HepG2 (cell line): ENCODE measurements at regions not wholly inside any gene's neighbourhood (a gene's known extent, or its start where the extent isn't known, plus 50 kb on each side); places are given as distances from the start of the nearest gene placed in this dataset.

Experiments
- ATAC-seq: fragments of 200-7000 bp; cut with Tn5 transposase; 3 replicates; pipeline ENCODE4 v1.9.1; 2020; ENCODE audit warnings: mild to moderate bottlenecking, moderate library complexity
- BruUV-seq: library from RNA; stranded (reverse); fragments of 400-500 nt; replicated peaks from 2 replicates; lab custom pipeline; 2021; lab: Mats Ljungman, UMichigan
- CTCF ChIA-PET: fragments of 300-600 bp; formaldehyde crosslinking; extraction: SDS; loops from one replicate; lab custom pipeline; 2021; ENCODE audit warnings: low total read pairs, inconsistent platforms, low intra/inter-chr PET ratio; lab: Yijun Ruan, JAX
- POLR2A ChIA-PET: fragments of 350-600 bp; sonication (Branson Sonifier 250); formaldehyde crosslinking; loops from one replicate; lab custom pipeline; 2020; ENCODE audit warnings: antibody characterized with exemption, inconsistent platforms; lab: Yijun Ruan, JAX
- DNase-seq: peaks from one replicate; pipeline ENCODE4 v3.0.0-alpha.2; 2015; ENCODE audit warnings: low spot score
- FAIRE-seq: peaks from 3 replicates; lab custom pipeline; 2011; peaks lifted over from hg19 to GRCh38; lab: Jason Lieb, UNC
- H2AFZ ChIP-seq: one replicate; pipeline ENCODE4 v1.6.1; 2011; ENCODE audit warnings: low read length, inconsistent platforms
- H3K27ac ChIP-seq: fragments of 300-600 bp; 3 replicates; pipeline ENCODE4 v1.8.0; 2011; ENCODE audit warnings: mixed run types, mild to moderate bottlenecking, mixed read lengths, low read length, inconsistent platforms; ENCODE audit not compliant: insufficient read depth; ENCODE audit errors: extremely low read length
- H3K27me3 ChIP-seq, 2 experiments: fragments of 200-600 bp in 1 of 2; 2 replicates in 1 of 2; 3 replicates in 1 of 2; pipeline versions ENCODE4 v1.6.0 to v1.8.0; 2011; ENCODE audit warnings: low read length in 2 of 2, mild to moderate bottlenecking in 2 of 2, moderate library complexity in 2 of 2, inconsistent platforms in 1 of 2; ENCODE audit not compliant: insufficient read depth in 2 of 2, control insufficient read depth in 1 of 2
- H3K36me3 ChIP-seq, 2 experiments: fragments of 200-600 bp in 1 of 2; replicated peaks in 1 of 2; 2 replicates in 1 of 2; 3 replicates in 1 of 2; pipeline versions ENCODE4 v1.5.1 to v1.8.0; 2011; ENCODE audit warnings: low read length in 2 of 2, inconsistent platforms in 1 of 2; ENCODE audit not compliant: insufficient read depth in 2 of 2, control insufficient read depth in 1 of 2
- H3K4me1 ChIP-seq: 2 replicates; pipeline ENCODE4 v1.5.1; 2012; ENCODE audit warnings: low read length, inconsistent platforms; ENCODE audit not compliant: insufficient read depth
- H3K4me2 ChIP-seq: 2 replicates; pipeline ENCODE4 v1.6.0; 2011; ENCODE audit warnings: low read depth, low read length, inconsistent platforms
- H3K4me3 ChIP-seq, 3 experiments: fragments of 200-600 bp in 1 of 3; sonication (generic), shearing (Covaris generic) in 1 of 3; replicated peaks in 1 of 3; 2 replicates each; pipeline ENCODE4 v1.5.1; 2011 to 2016; ENCODE audit warnings: low read length in 3 of 3, inconsistent platforms in 2 of 3, low read depth in 2 of 3, mild to moderate bottlenecking in 2 of 3, control low read depth in 1 of 3, mixed read lengths in 1 of 3; ENCODE audit not compliant: insufficient read depth in 1 of 3
- H3K79me2 ChIP-seq: one replicate; pipeline ENCODE4 v1.6.1; 2011; ENCODE audit warnings: low read length, inconsistent platforms; ENCODE audit not compliant: insufficient read depth
- H3K9ac ChIP-seq: 2 replicates; pipeline ENCODE4 v1.6.0; 2011; ENCODE audit warnings: mild to moderate bottlenecking, low read depth, low read length, inconsistent platforms; ENCODE audit not compliant: insufficient read depth
- H3K9me3 ChIP-seq: 2 replicates; pipeline ENCODE4 v1.5.1; 2012; ENCODE audit warnings: mild to moderate bottlenecking, low read length
- H4K20me1 ChIP-seq: 2 replicates; pipeline ENCODE4 v1.6.0; 2011; ENCODE audit warnings: inconsistent platforms, mild to moderate bottlenecking, low read length, moderate library complexity; ENCODE audit not compliant: insufficient read depth
- ASH2L ChIP-seq: fragments of 300-600, 200-600 bp; sonication (generic); IDR thresholded peaks from 2 replicates; pipeline ENCODE4 v1.7.0; 2017; ENCODE audit warnings: low read depth, mild to moderate bottlenecking, moderate library complexity, mixed read lengths, low read length; ENCODE audit not compliant: insufficient read length
- CHCHD3 ChIP-seq: sonication (generic); formaldehyde crosslinking; IDR thresholded peaks from 2 replicates; pipeline ENCODE4 v1.8.0; 2022; ENCODE audit warnings: mild to moderate bottlenecking, missing genetic modification reagents, moderate library complexity
- TAF15 ChIP-seq: fragments of 200-400 bp; formaldehyde crosslinking; IDR thresholded peaks from one replicate; pipeline ENCODE4 v1.6.1; 2018; ENCODE audit warnings: mild to moderate bottlenecking, low read depth, low read length; ENCODE audit not compliant: poor library complexity, severe bottlenecking
- ZNF20 ChIP-seq: sonication (generic); formaldehyde crosslinking; IDR thresholded peaks from 2 replicates; pipeline ENCODE4 v1.4.0; 2020; ENCODE audit warnings: mild to moderate bottlenecking, moderate library complexity, missing genetic modification reagents
- ZNF432 ChIP-seq: sonication (generic); formaldehyde crosslinking; IDR thresholded peaks from 2 replicates; pipeline ENCODE4 v1.5.0; 2020; ENCODE audit warnings: missing genetic modification reagents, mild to moderate bottlenecking, borderline replicate concordance
- ZNF460 ChIP-seq: sonication (generic); formaldehyde crosslinking; IDR thresholded peaks from 2 replicates; pipeline ENCODE4 v1.5.1; 2020; ENCODE audit warnings: missing genetic modification reagents, mild to moderate bottlenecking, borderline replicate concordance
- ZNF605 ChIP-seq: sonication (generic); formaldehyde crosslinking; IDR thresholded peaks from 2 replicates; pipeline ENCODE4 v1.8.0; 2022; ENCODE audit warnings: mild to moderate bottlenecking, missing genetic modification reagents
- WGBS: methylation state at CpG from one replicate; pipeline ENCODE4 v1.1.6; 2017; ENCODE audit warnings: low lambda C conversion rate; 5-methylcytosine and 5-hydroxymethylcytosine counted together
- in situ Hi-C: cut with HindIII; loops from 2 replicates; pipeline ENCODE4 v1.10.0; 2017; ENCODE audit warnings: low pct_unique_long_range_greater_than_20kb; ENCODE audit not compliant: extremely low pct_ligation_motif_present
- intact Hi-C: fragments of 100-400 bp; cut with micrococcal nuclease; formaldehyde crosslinking; loops from one replicate; pipeline ENCODE4 v1.10.0; 2022; ENCODE audit not compliant: unreplicated experiment
- TF ChIP-seq, protein P1 (sequence below): sonication (generic); formaldehyde crosslinking; IDR thresholded peaks from 2 replicates; pipeline ENCODE4 v1.9.0; 2021; ENCODE audit warnings: missing genetic modification reagents, mild to moderate bottlenecking, borderline replicate concordance
- TF ChIP-seq, protein P2 (sequence below): IDR thresholded peaks from 2 replicates; pipeline ENCODE4 v1.6.1; 2016; ENCODE audit warnings: missing biosample characterization, missing genetic modification reagents, low read depth

DNA sequence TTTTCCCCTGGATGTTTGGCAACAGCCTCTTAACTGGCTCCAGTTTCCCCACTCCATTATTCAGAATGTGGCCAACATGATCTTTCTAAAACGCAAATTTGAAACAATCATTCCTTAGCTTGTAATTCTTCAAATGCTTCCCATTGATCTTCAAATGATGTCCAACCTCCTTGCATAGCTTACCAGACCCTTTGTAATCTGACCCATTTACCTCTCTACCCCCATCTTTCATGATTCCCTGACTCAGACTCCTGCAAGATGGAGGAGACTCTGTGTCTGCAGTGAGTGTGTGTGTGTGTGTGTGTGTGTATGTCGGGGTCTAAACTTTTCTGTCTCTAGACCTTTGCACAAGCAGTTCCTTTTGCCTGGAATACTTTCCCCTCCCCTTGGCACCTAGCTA, 515.7 kb upstream of the PROK2 start:
- no peaks in the 10 kb centered on the region for H3K9me3 ChIP-seq
- no peak for DNase-seq
- H3K27ac ChIP-seq: no peak overlapping the region
- no peak overlapping the region for H2AFZ ChIP-seq
- peaks cover 1 to 17% of the 10 kb centered on the region in 2 experiments; a peak in 2 of 5 replicates for H3K27me3 ChIP-seq
- FAIRE-seq: no peak
- no peaks in the 10 kb centered on the region for H3K79me2 ChIP-seq
- TF ChIP-seq, protein P1, sequence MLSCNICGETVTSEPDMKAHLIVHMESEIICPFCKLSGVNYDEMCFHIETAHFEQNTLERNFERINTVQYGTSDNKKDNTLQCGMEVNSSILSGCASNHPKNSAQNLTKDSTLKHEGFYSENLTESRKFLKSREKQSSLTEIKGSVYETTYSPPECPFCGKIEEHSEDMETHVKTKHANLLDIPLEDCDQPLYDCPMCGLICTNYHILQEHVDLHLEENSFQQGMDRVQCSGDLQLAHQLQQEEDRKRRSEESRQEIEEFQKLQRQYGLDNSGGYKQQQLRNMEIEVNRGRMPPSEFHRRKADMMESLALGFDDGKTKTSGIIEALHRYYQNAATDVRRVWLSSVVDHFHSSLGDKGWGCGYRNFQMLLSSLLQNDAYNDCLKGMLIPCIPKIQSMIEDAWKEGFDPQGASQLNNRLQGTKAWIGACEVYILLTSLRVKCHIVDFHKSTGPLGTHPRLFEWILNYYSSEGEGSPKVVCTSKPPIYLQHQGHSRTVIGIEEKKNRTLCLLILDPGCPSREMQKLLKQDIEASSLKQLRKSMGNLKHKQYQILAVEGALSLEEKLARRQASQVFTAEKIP: no peak
- no peak for TF ChIP-seq TAF15
- no peak for TF ChIP-seq ASH2L
- ATAC-seq: no peak
- H3K4me2 ChIP-seq: no peak overlapping the region
- no peak overlapping the region for H3K9ac ChIP-seq
- in situ Hi-C loops: no loop called here
- POLR2A ChIA-PET: no interaction called here
- no peaks in the 10 kb centered on the region for H3K4me1 ChIP-seq
- CTCF ChIA-PET: no interaction called here
- H3K4me3 ChIP-seq: no peak overlapping the region
- WGBS: 0% methylated on average over 2 of the region's 2 CpGs
- no peaks in the 10 kb centered on the region for H4K20me1 ChIP-seq
- no TSS peak for BruUV-seq
- intact Hi-C loops: no loop called here
- H3K36me3 ChIP-seq: no peaks in the 10 kb centered on the region

DNA sequence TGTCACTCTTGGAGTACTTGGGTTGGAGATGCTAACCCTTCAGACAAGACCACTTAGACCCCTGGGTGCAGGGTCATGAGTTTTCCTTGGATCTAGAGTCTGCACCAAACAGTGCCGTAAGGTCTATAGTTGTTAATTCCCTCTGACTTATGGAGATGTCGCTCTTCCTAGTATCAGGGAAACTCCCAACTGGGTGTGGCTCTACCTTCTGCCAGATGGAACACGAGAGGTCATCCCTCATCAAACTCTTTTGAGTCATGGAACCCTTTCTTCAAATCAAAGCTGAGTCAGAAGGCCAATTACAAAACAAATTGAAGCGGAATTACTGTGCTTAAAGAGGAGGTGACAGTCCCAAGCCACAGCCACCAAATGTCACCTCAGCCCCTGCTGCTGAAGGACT, 514.9 kb upstream of the PROK2 start:
- POLR2A ChIA-PET: no interaction called here
- DNase-seq: no peak
- Histone ChIP-seq H3K9me3 (no peaks in the 10 kb centered on the region), H3K4me3 (no peak overlapping the region), H4K20me1 (no peaks in the 10 kb centered on the region), H3K27me3 (peaks cover 0 to 17% of the 10 kb centered on the region in 2 experiments; a peak in 1 of 5 replicates), H3K4me1 (no peaks in the 10 kb centered on the region), H3K4me2 (no peak overlapping the region), H3K27ac (no peak overlapping the region), H3K9ac (no peak overlapping the region), H3K36me3 (no peaks in the 10 kb centered on the region), H2AFZ (no peak overlapping the region), H3K79me2 (no peaks in the 10 kb centered on the region)
- WGBS: 63% methylated on average over 4 of the region's 4 CpGs
- intact Hi-C loops: no loop called here
- CTCF ChIA-PET: no interaction called here
- TF ChIP-seq ZNF460 (CRISPR knock-in tag) (no peak), ZNF605 (CRISPR knock-in tag) (no peak), CHCHD3 (CRISPR knock-in tag) (no peak), ZNF20 (CRISPR knock-in tag) (no peak), ZNF432 (CRISPR knock-in tag) (no peak)
- TF ChIP-seq, protein P2, sequence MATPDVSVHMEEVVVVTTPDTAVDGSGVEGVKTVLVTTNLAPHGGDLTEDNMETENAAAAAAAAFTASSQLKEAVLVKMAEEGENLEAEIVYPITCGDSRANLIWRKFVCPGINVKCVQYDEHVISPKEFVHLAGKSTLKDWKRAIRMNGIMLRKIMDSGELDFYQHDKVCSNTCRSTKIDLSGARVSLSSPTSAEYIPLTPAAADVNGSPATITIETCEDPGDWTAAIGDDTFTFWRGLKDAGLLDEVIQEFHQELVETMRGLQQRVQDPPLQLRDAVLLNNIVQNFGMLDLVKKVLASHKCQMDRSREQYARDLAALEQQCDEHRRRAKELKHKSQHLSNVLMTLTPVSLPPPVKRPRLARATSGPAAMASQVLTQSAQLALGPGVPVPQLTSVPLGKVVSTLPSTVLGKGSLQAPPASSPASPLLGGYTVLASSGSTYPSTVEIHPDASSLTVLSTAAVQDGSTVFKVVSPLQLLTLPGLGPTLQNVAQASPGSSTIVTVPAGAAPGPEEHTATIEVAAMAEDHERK (CRISPR knock-in tag): no peak
- in situ Hi-C loops: no loop called here
- no TSS peak for BruUV-seq
- FAIRE-seq: no peak
- no peak for ATAC-seq
